ENCODE measurements at regions not wholly inside any gene's neighbourhood (a gene's known extent, or its start where the extent isn't known, plus 50 kb on each side); places are given as distances from the start of the nearest gene placed in this dataset.

- TF ChIP-seq GRHL2 (CRISPR knock-in tag; IDR thresholded peaks at IDR 0.05; ENCODE audit: insufficient replicate concordance, severe bottlenecking) (no peak), SP1 (CRISPR knock-in tag; conservative IDR thresholded peaks at IDR 0.05) (no peak), IRF1 (CRISPR knock-in tag; IDR thresholded peaks at IDR 0.05) (no peak), SMAD3 (CRISPR knock-in tag; IDR thresholded peaks at IDR 0.05; ENCODE audit: borderline replicate concordance) (no peak), PRDM15 (CRISPR knock-in tag; IDR thresholded peaks at IDR 0.05) (no peak), GTF2I (CRISPR knock-in tag; conservative IDR thresholded peaks at IDR 0.05) (no peak), ZNF281 (CRISPR knock-in tag; IDR thresholded peaks at IDR 0.05) (no peak), ATF6 (CRISPR knock-in tag; IDR thresholded peaks at IDR 0.05) (no peak), PREB (CRISPR knock-in tag; IDR thresholded peaks at IDR 0.05; ENCODE audit: borderline replicate concordance) (no peak), ESRRA (CRISPR knock-in tag; IDR thresholded peaks at IDR 0.05; ENCODE audit: borderline replicate concordance) (no peak)
These were observed 64.4 kb upstream of the SSBP2 start (continued) for GRCh38 chr5:81815321-81815720.

- H3K36me3 Mint-ChIP-seq = peaks cover 18% of the 10 kb centered on the region
- no peak overlapping the region for H3K27ac Mint-ChIP-seq
- no peaks in the 10 kb centered on the region for H3K4me1 Mint-ChIP-seq
- peaks cover 26% of the 10 kb centered on the region for H3K9me3 Mint-ChIP-seq
- POLR2A ChIA-PET = no interaction called here
- DNase-seq (ENCODE audit: low spot score) (no peak), ATAC-seq (no peak)
- no peak overlapping the region for H3K4me3 Mint-ChIP-seq
- H3K27me3 Mint-ChIP-seq (ENCODE audit: low read depth) = no peaks in the 10 kb centered on the region
- CTCF ChIA-PET = no interaction called here
- TF ChIP-seq RORB (CRISPR knock-in tag; IDR thresholded peaks at IDR 0.05) (no peak), TP53 (CRISPR knock-in tag; IDR thresholded peaks at IDR 0.05) (no peak), ZNF512 (CRISPR knock-in tag; IDR thresholded peaks at IDR 0.05; ENCODE audit: borderline replicate concordance) (no peak), FOXK1 (CRISPR knock-in tag; IDR thresholded peaks at IDR 0.05) (no peak), OVOL2 (CRISPR knock-in tag; IDR thresholded peaks at IDR 0.05; ENCODE audit: borderline replicate concordance) (no peak), ZNF317 (CRISPR knock-in tag; IDR thresholded peaks at IDR 0.05; ENCODE audit: borderline replicate concordance, low read depth) (no peak), NR1H2 (CRISPR knock-in tag; IDR thresholded peaks at IDR 0.05) (no peak), ATF6 (CRISPR knock-in tag; IDR thresholded peaks at IDR 0.05) (no peak), MYBL2 (CRISPR knock-in tag; IDR thresholded peaks at IDR 0.05) (no peak), PRDM15 (CRISPR knock-in tag; IDR thresholded peaks at IDR 0.05) (no peak)
These were observed 57.2 kb upstream of the SSBP2 start for GRCh38 chr5:81808106-81808505.

All from WTC11 (cell line).